Transverse colon (tissue), 4 donors: ENCODE measurements at regions not wholly inside any gene's neighbourhood (a gene's known extent, or its start where the extent isn't known, plus 50 kb on each side); places are given as distances from the start of the nearest gene placed in this dataset.
A peak's percentile ranks its signal among the peaks of the same experiment; 100 is the strongest.

ENCODE experiments used
- DNase-seq: peaks from one replicate; pipeline ENCODE4 v3.0.0-alpha.2; 2019
- H3K27ac ChIP-seq, 4 donors: fragments of 200-600 bp; sonication (generic); 2 replicates each; pipeline ENCODE4 v1.5.1; 2016 to 2018; ENCODE audit warnings: inconsistent platforms in 4 of 4
- H3K27me3 ChIP-seq: fragments of 200-600 bp; sonication (generic); 2 replicates; pipeline ENCODE4 v1.5.1; 2017; ENCODE audit warnings: inconsistent platforms
- H3K36me3 ChIP-seq, 4 donors: fragments of 200-600 bp; sonication (generic); 2 replicates each; pipeline ENCODE4 v1.5.1; 2017 to 2019; ENCODE audit warnings: inconsistent platforms in 4 of 4
- H3K4me1 ChIP-seq, 4 donors: fragments of 200-600 bp; sonication (generic); 2 replicates each; pipeline ENCODE4 v1.5.1; 2017 to 2020; ENCODE audit warnings: inconsistent platforms in 4 of 4
- H3K4me3 ChIP-seq, 4 donors: fragments of 200-600 bp; sonication (generic); 1 replicate in 1 of 4; 2 replicates in 3 of 4; pipeline versions ENCODE4 v1.5.1 to v1.6.1; 2017 to 2019; ENCODE audit warnings: inconsistent platforms in 4 of 4
- H3K9me3 ChIP-seq, 2 donors: fragments of 200-600 bp; sonication (generic); 2 replicates each; pipeline ENCODE4 v1.5.1; 2017 to 2019; ENCODE audit warnings: inconsistent platforms in 2 of 2
- EP300 ChIP-seq: sonication (generic); formaldehyde crosslinking; IDR thresholded peaks from one replicate; pipeline ENCODE4 v1.6.1; 2017; ENCODE audit warnings: antibody characterized with exemption, low read depth
- POLR2A ChIP-seq: fragments of 450-650 bp; IDR thresholded peaks from one replicate; pipeline ENCODE4 v1.6.1; 2016; ENCODE audit warnings: antibody characterized with exemption, mild to moderate bottlenecking, moderate library complexity
- POLR2AphosphoS5 ChIP-seq, 3 donors: sonication (generic); formaldehyde crosslinking; IDR thresholded peaks; one replicate each; pipeline ENCODE4 v1.6.1; 2016; ENCODE audit warnings: antibody characterized with exemption in 3 of 3
- WGBS, 2 donors: methylation state at CpG; one replicate each; pipeline ENCODE4 v1.1.5; 2018; ENCODE audit warnings: low coverage in 1 of 2; 5-methylcytosine and 5-hydroxymethylcytosine counted together
- in situ Hi-C, 4 donors: fragments of 200-750 bp; cut with MboI; loops; one replicate each; pipeline versions ENCODE4 v1.15.0 to v1.15.1; 2017; ENCODE audit warnings: low sequenced_read_pairs in 3 of 4, low pct_ligation_motif_present in 1 of 4, low pct_unique_long_range_greater_than_20kb in 1 of 4
- intact Hi-C: fragments of 100-400 bp; cut with DNase I; formaldehyde crosslinking; loops from one replicate; pipeline ENCODE4 v1.15.1; 2023; ENCODE audit warnings: low total_unique reads
- TF ChIP-seq, protein P1 (sequence below), 5 experiments: fragments of 200-600 bp in 3 of 5; fragments of 450-650 bp in 2 of 5; sonication (generic) in 3 of 5; IDR thresholded peaks; 1 replicate in 2 of 5; 2 replicates in 3 of 5; pipeline ENCODE4 v1.5.1; 2016 to 2017; ENCODE audit warnings: antibody characterized with exemption in 5 of 5, inconsistent platforms in 3 of 5, mild to moderate bottlenecking in 2 of 5, moderate library complexity in 1 of 5

DNA sequence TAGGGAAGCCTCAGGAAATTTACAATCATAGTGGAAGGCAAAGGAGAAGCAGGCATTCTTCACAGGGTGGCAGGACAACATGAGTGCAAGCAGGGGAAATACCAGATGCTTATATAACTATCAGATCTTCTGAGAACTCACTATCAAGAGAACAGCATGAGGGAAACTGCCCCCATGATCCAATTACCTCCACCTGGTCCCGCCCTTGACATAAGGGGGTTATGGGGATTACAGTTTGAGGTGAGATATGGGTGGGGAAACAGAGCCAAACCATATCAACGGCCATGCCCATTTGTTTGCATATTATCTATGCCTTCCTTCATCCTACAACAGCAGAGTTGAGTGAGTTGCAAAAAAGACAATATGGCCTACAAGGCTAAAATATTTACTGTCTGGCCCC is 140.2 kb upstream of the CCDC196 start:
- in situ Hi-C loops (no loop called here), intact Hi-C loops (no loop called here)
- Histone ChIP-seq H3K4me3 (no peak overlapping the region), H3K27me3 (no peaks in the 10 kb centered on the region), H3K36me3 (no peaks in the 10 kb centered on the region), H3K9me3 (peaks cover 10 to 12% of the 10 kb centered on the region in 2 donors), H3K27ac (no peak overlapping the region), H3K4me1 (no peaks in the 10 kb centered on the region)
- 73% methylated on average over 2 of the region's 2 CpGs; no CpG with 5 or more reads in 1 of the 2 donors for WGBS, 2 donors
- TF ChIP-seq EP300 (no peak), POLR2A (no peak), POLR2AphosphoS5 (IDR thresholded peaks at IDR 0.05) (no peak)
- TF ChIP-seq, protein P1, sequence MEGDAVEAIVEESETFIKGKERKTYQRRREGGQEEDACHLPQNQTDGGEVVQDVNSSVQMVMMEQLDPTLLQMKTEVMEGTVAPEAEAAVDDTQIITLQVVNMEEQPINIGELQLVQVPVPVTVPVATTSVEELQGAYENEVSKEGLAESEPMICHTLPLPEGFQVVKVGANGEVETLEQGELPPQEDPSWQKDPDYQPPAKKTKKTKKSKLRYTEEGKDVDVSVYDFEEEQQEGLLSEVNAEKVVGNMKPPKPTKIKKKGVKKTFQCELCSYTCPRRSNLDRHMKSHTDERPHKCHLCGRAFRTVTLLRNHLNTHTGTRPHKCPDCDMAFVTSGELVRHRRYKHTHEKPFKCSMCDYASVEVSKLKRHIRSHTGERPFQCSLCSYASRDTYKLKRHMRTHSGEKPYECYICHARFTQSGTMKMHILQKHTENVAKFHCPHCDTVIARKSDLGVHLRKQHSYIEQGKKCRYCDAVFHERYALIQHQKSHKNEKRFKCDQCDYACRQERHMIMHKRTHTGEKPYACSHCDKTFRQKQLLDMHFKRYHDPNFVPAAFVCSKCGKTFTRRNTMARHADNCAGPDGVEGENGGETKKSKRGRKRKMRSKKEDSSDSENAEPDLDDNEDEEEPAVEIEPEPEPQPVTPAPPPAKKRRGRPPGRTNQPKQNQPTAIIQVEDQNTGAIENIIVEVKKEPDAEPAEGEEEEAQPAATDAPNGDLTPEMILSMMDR (IDR thresholded peaks at IDR 0.05), result no peak
- no peak for DNase-seq

DNA sequence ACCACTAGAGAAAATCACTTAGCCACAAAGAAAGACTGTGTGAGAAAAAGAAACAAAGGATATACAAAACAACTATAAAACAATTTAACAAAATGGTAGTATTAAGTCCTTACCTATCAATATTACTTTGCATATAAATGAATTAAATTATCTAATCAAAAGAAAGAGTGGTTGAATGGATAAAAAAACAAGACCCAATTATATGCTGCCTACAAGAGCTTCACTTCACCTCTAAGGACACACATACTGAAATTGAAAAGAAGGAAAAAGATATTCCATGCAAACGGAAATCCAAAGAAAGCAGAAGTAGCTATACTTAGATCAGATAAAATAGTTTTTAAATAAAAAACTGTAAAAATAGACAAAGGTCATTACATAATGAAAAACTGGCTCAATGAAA is 134.9 kb upstream of the CCDC196 start:
- no peaks in the 10 kb centered on the region for H3K4me1 ChIP-seq
- 75 to 83% methylated on average over 1 of the region's 1 CpG for WGBS, 2 donors
- intact Hi-C loops (no loop called here), in situ Hi-C loops (loop anchor here in 3 of 4 donors (25.0 kb wide), 1 partner anchor 761 kb away; no protein-coding TSS in a partner anchor)
- no peak for DNase-seq
- H3K36me3 ChIP-seq, result no peaks in the 10 kb centered on the region
- no peak for TF ChIP-seq POLR2AphosphoS5 (IDR thresholded peaks at IDR 0.05)
- TF ChIP-seq, protein P1 (IDR thresholded peaks at IDR 0.05), result no peak
- no peak for TF ChIP-seq POLR2A
- TF ChIP-seq EP300, result no peak
- H3K27ac ChIP-seq, result no peak overlapping the region
- H3K9me3 ChIP-seq, result peaks cover 15 to 21% of the 10 kb centered on the region in 2 donors
- no peak overlapping the region for H3K4me3 ChIP-seq
- no peaks in the 10 kb centered on the region for H3K27me3 ChIP-seq

DNA sequence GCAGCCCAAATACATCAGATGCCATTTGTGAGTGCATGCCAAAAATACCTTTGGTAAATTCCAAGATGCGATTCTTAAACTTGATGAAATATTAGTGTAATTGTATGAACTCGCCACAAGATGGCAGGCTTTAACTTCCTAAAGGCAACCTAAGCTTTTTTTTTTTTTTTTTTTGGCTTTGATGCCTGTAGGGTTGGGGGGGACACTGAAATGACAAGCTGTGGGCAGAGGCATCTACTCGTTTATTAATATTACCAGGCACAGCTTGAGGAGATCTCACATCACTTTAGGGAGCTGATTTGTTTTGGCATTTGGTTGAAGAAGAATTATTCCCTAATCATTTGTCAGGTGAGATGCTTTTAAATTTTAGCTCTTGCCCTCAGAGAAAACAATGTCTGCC is 126.7 kb upstream of the CCDC196 start:
- no peak for DNase-seq
- in situ Hi-C loops, result loop anchor here in 3 of 4 donors (25.0 kb wide), 1 partner anchor 753 kb away; no protein-coding TSS in a partner anchor

DNA sequence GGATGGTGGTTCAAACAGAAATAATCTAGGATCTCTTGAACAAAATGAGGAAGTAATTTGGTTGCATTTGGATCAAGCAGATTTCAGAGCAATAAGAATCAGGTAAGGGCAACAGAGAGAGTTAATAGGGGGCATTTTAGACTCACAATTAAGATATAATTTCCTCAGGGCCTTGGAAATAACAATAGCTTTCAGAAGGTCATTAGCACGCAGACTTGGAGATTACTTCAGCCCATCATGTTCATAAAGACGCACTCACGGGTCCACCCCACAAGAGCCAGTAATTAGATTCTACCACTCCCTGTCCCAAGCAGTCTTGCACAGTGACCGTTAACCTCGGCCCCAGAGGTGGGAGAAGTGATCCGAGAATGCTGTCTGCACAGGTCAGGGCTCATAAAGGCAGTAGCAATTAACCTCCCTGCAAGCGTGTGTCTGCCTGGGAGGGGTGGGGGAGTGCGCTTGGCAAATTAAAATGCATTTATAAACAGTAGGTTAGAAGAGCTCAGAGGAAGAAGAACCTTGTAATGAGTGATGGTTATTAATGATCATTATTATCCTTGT is 125.7 kb upstream of the CCDC196 start:
- TF ChIP-seq, protein P1 (IDR thresholded peaks at IDR 0.05), result no peak
- TF ChIP-seq POLR2A (no peak), EP300 (no peak), POLR2AphosphoS5 (IDR thresholded peaks at IDR 0.05) (no peak)
- H3K4me1 ChIP-seq, result peaks cover 0 to 8% (median 0%) of the 10 kb centered on the region in 4 donors
- in situ Hi-C loops, result loop anchor here in 3 of 4 donors (25.0 kb wide), 1 partner anchor 752 kb away; no protein-coding TSS in a partner anchor
- no peak for DNase-seq
- H3K9me3 ChIP-seq, result no peaks in the 10 kb centered on the region
- no peak overlapping the region for H3K4me3 ChIP-seq
- no peaks in the 10 kb centered on the region for H3K36me3 ChIP-seq
- no peaks in the 10 kb centered on the region for H3K27me3 ChIP-seq
- intact Hi-C loops, result no loop called here
- no peak overlapping the region for H3K27ac ChIP-seq
- 45 to 49% methylated on average over 2 to 8 of the region's 8 CpGs for WGBS, 2 donors

More for the DNA sequence above, 126.7 kb upstream of the CCDC196 start:
- Histone ChIP-seq H3K9me3 (no peaks in the 10 kb centered on the region), H3K27me3 (no peaks in the 10 kb centered on the region), H3K27ac (no peak overlapping the region), H3K4me3 (no peak overlapping the region), H3K36me3 (no peaks in the 10 kb centered on the region), H3K4me1 (peaks cover 0 to 8% (median 0%) of the 10 kb centered on the region in 4 donors)
- intact Hi-C loops, result no loop called here
- TF ChIP-seq POLR2AphosphoS5 (IDR thresholded peaks at IDR 0.05) (no peak), POLR2A (no peak), EP300 (no peak)
- TF ChIP-seq, protein P1 (IDR thresholded peaks at IDR 0.05), result peak; percentile 63 to 67 (median 64)
- 1 to 3% methylated on average over 3 of the region's 3 CpGs for WGBS, 2 donors
